ENCODE measurements at regions not wholly inside any gene's neighbourhood (a gene's known extent, or its start where the extent isn't known, plus 50 kb on each side); places are given as distances from the start of the nearest gene placed in this dataset.

DNA sequence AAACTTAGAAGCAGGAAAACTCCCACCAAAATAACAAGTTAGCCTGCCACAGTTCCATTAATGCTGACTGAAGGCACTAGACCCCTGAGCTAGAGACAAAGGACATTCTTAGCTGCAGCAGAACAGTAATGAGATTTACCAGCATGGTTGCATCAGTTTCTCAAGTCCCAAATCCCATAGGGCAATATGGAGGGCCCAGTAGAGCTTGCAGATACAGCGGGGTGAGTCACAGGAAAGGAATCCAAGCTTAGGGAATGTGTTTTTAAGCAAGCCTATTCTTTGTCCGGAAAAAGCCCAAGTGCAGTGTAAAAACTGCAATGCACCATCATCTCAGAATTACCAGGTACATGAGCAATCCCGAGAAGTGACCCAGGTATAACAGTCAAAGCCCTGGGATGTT is 51.3 kb upstream of the EXOC1L start:
- no peak for TF ChIP-seq EZH2 (IDR thresholded peaks at IDR 0.05; ENCODE audit: insufficient read depth, poor library complexity, severe bottlenecking)
- no peak for TF ChIP-seq EZH2phosphoT487 (IDR thresholded peaks at IDR 0.05; ENCODE audit: insufficient read depth, low read depth)
